NCI-H1105 treated with DMSO at 0.1 percent for 48 hours (cell line): ENCODE measurements at regions not wholly inside any gene's neighbourhood (a gene's known extent, or its start where the extent isn't known, plus 50 kb on each side); places are given as distances from the start of the nearest gene placed in this dataset.

Experiments used
- DNase-seq: peaks from one replicate; lab custom pipeline; 2025; lab: John Stamatoyannopoulos, UW

GRCh38 chr15:98420837-98421236 lies 227.5 kb upstream of the IGF1R start:
- no peak for DNase-seq

GRCh38 chr15:98421419-98422129 lies 226.8 kb upstream of the IGF1R start:
- DNase-seq, result peak; percentile 24

GRCh38 chr15:98422130-98422478 lies 226.2 kb upstream of the IGF1R start:
- DNase-seq, result no peak

GRCh38 chr15:98425173-98425572 lies 223.2 kb upstream of the IGF1R start:
- no peak for DNase-seq

GRCh38 chr15:98427321-98427720 lies 221.0 kb upstream of the IGF1R start:
- no peak for DNase-seq

- peak; percentile 4 for DNase-seq
These were observed 219.9 kb upstream of the IGF1R start for GRCh38 chr15:98428253-98428989.

GRCh38 chr15:98431171-98431570 lies 217.2 kb upstream of the IGF1R start:
- DNase-seq, result no peak

- DNase-seq, result no peak
These were observed 215.0 kb upstream of the IGF1R start for GRCh38 chr15:98433346-98433745.

GRCh38 chr15:98433856-98434255 lies 214.5 kb upstream of the IGF1R start:
- DNase-seq, result no peak

- DNase-seq, result no peak
These were observed 210.6 kb upstream of the IGF1R start for GRCh38 chr15:98437752-98438151.

- no peak for DNase-seq
These were observed 210.0 kb upstream of the IGF1R start for GRCh38 chr15:98438326-98438725.

GRCh38 chr15:98438907-98439306 lies 209.4 kb upstream of the IGF1R start:
- no peak for DNase-seq

- DNase-seq, result no peak
These were observed 208.8 kb upstream of the IGF1R start for GRCh38 chr15:98439523-98439942.

- DNase-seq, result no peak
These were observed 207.4 kb upstream of the IGF1R start for GRCh38 chr15:98440917-98441316.

- DNase-seq, result no peak
These were observed 206.7 kb upstream of the IGF1R start for GRCh38 chr15:98441599-98441998.

- peak; percentile 40 for DNase-seq
These were observed 205.9 kb upstream of the IGF1R start for GRCh38 chr15:98442379-98442833.

- no peak for DNase-seq
These were observed 205.4 kb upstream of the IGF1R start for GRCh38 chr15:98442901-98443300.

- no peak for DNase-seq
These were observed 204.8 kb upstream of the IGF1R start for GRCh38 chr15:98443526-98443925.

GRCh38 chr15:98444138-98444537 lies 204.2 kb upstream of the IGF1R start:
- no peak for DNase-seq

GRCh38 chr15:98445315-98445714 lies 203.0 kb upstream of the IGF1R start:
- DNase-seq, result no peak

GRCh38 chr15:98446083-98446482 lies 202.3 kb upstream of the IGF1R start:
- no peak for DNase-seq

- no peak for DNase-seq
These were observed 201.3 kb upstream of the IGF1R start for GRCh38 chr15:98447069-98447468.

GRCh38 chr15:98451236-98451635 lies 197.1 kb upstream of the IGF1R start:
- no peak for DNase-seq

- DNase-seq, result no peak
These were observed 196.1 kb upstream of the IGF1R start for GRCh38 chr15:98452238-98452637.
